ENCODE measurements at regions not wholly inside any gene's neighbourhood (a gene's known extent, or its start where the extent isn't known, plus 50 kb on each side); places are given as distances from the start of the nearest gene placed in this dataset.

GRCh38 chr15:98063315-98063714 lies 102.8 kb downstream of the ARRDC4 start:
- no peak for TF ChIP-seq CTCF (IDR thresholded peaks at IDR 0.05; ENCODE audit: low read depth, low read length)
- no peak for TF ChIP-seq POLR2A (IDR thresholded peaks at IDR 0.05; ENCODE audit: extremely low read depth, insufficient read length)
- TF ChIP-seq MYC (IDR thresholded peaks at IDR 0.05; ENCODE audit: low read depth, low read length) = no peak

Measured in NB4 (cell line).